NCI-H2081 (cell line): ENCODE measurements at regions not wholly inside any gene's neighbourhood (a gene's known extent, or its start where the extent isn't known, plus 50 kb on each side); places are given as distances from the start of the nearest gene placed in this dataset.
"Not testable (repeated sequence)": the region's sequence is repeated elsewhere in the genome, so short reads cannot be mapped to it uniquely, and the experiment has no call there.

Experiments used
- DNase-seq, 2 experiments: peaks; one replicate each; lab custom pipeline; 2025; lab: John Stamatoyannopoulos, UW

GRCh38 chr1:58934706-58935105 is 150.9 kb upstream of the JUN start:
- DNase-seq: no peak

GRCh38 chr1:58936973-58937372 is 153.1 kb upstream of the JUN start:
- no peak for DNase-seq

GRCh38 chr1:58939146-58939545 is 155.3 kb upstream of the JUN start:
- no peak for DNase-seq

GRCh38 chr1:58939666-58940370 is 156.0 kb upstream of the JUN start:
- no peak for DNase-seq

GRCh38 chr1:58941471-58942289 is 157.8 kb upstream of the JUN start:
- no peak for DNase-seq

- no peak for DNase-seq
These were observed 158.9 kb upstream of the JUN start for GRCh38 chr1:58942759-58943191.

GRCh38 chr1:58943776-58944175 is 159.9 kb upstream of the JUN start:
- no peak for DNase-seq

GRCh38 chr1:58944439-58944838 is 160.6 kb upstream of the JUN start:
- no peak for DNase-seq

GRCh38 chr1:58946390-58946789 is 162.5 kb upstream of the JUN start:
- no peak for DNase-seq

- DNase-seq: no peak
These were observed 164.8 kb upstream of the JUN start for GRCh38 chr1:58948671-58949070.

GRCh38 chr1:58949551-58950220 is 165.8 kb upstream of the JUN start:
- no peak for DNase-seq

- DNase-seq: no peak
These were observed 167.1 kb upstream of the JUN start for GRCh38 chr1:58950897-58951296.

- DNase-seq: not testable (repeated sequence)
These were observed 170.1 kb upstream of the JUN start for GRCh38 chr1:58953951-58954350.

- DNase-seq: not testable (repeated sequence)
These were observed 179.4 kb upstream of the JUN start for GRCh38 chr1:58963287-58963686.

- DNase-seq: peak; percentile 21 to 58
These were observed 180.6 kb upstream of the JUN start for GRCh38 chr1:58964428-58964827.

GRCh38 chr1:58964880-58965279 is 181.0 kb upstream of the JUN start:
- no peak for DNase-seq

GRCh38 chr1:58966103-58966916 is 182.5 kb upstream of the JUN start:
- DNase-seq: no peak

- no peak for DNase-seq
These were observed 183.3 kb upstream of the JUN start for GRCh38 chr1:58966917-58967740.

- no peak for DNase-seq
These were observed 184.6 kb upstream of the JUN start for GRCh38 chr1:58968360-58968952.

GRCh38 chr1:58969176-58969575 is 185.3 kb upstream of the JUN start:
- not testable (repeated sequence) for DNase-seq
